ENCODE measurements at regions not wholly inside any gene's neighbourhood (a gene's known extent, or its start where the extent isn't known, plus 50 kb on each side); places are given as distances from the start of the nearest gene placed in this dataset.

DNA sequence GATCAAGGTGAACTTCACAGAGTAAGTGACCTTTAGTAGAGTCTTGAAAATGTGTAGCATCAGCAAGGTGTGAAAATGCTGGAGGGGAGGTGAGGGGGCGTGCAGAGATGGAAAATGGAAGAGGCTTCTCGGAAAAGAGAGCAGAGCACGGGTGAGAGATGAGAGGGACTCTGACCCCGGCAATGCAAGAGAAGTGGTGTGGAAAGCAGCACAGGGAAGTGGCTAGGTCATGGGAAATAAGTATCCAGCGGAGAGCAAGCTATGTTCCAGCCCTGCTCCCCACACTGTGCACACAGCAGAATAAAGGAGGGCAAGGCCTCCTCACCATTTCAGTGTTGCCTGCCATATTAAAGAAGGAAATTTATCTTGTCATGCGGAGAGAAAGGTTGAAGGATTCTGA is 241.7 kb upstream of the DOK6 start:
- ChIA-PET CTCF (interaction anchor here (0.9 kb wide), 1 partner anchor 19 kb away, joined by 4 read pairs; no protein-coding TSS in a partner anchor), POLR2A (ENCODE audit: unreplicated experiment) (no interaction called here)
- Histone ChIP-seq H3K23ac (ENCODE audit: low read depth, low read length) (0 out of 2 replicates have a peak overlapping the region, but pooled peaks have one; percentile 24), H2BK120ac (ENCODE audit: low read depth, low read length) (0 out of 2 replicates have a peak overlapping the region, but pooled peaks have one; percentile 32), H2AK5ac (ENCODE audit: low read depth, low read length) (no peak overlapping the region; the same call in 1 of the 2 replicates), H3K9me1 (ENCODE audit: insufficient read depth, low read length) (peaks cover 3% of the 10 kb centered on the region; the same call in 1 of the 2 replicates), H2BK20ac (ENCODE audit: low read depth, low read length) (no peak overlapping the region), H3K4me2 (ENCODE audit: low read depth, low read length) (no peak overlapping the region), H4K91ac (ENCODE audit: insufficient read depth, low read depth, low read length) (no peak overlapping the region), H4K8ac (ENCODE audit: low read depth in 2 of 2, low read length in 2 of 2) (no peak overlapping the region), H3K27ac (ENCODE audit: insufficient read depth, low read length) (no peak overlapping the region), H4K20me1 (ENCODE audit: insufficient read depth, low read length) (peaks cover 2% of the 10 kb centered on the region; the same call in 1 of the 2 replicates), H4K5ac (ENCODE audit: low read depth, low read length) (no peak overlapping the region), H3K27me3 (ENCODE audit: control insufficient read depth, insufficient read depth, low read length) (no peaks in the 10 kb centered on the region), H3K4ac (ENCODE audit: low read depth, low read length) (no peak overlapping the region), H3K56ac (ENCODE audit: extremely low read depth, insufficient read depth, low read length) (no peak overlapping the region), H3K4me3 (ENCODE audit: insufficient read depth, low read depth, low read length) (no peak overlapping the region), H2AFZ (replicated peaks; ENCODE audit: low read length, poor library complexity) (peak overlapping the region; percentile 67), H3K9ac (ENCODE audit: low read depth, low read length) (no peak overlapping the region), H3K4me1 (ENCODE audit: control insufficient read depth, insufficient read depth, low read length) (peaks cover 2% of the 10 kb centered on the region; the same call in 1 of the 2 replicates), H2AK9ac (replicated peaks; ENCODE audit: low read depth, low read length, poor library complexity) (no peak overlapping the region), H3K14ac (replicated peaks; ENCODE audit: low read depth, low read length) (no peak overlapping the region), H3K18ac (ENCODE audit: low read depth, low read length) (no peak overlapping the region), H3K79me1 (ENCODE audit: low read depth in 1 of 2, low read length in 2 of 2) (no peaks in the 10 kb centered on the region), H2BK15ac (ENCODE audit: low read depth, low read length) (no peak overlapping the region), H2BK5ac (ENCODE audit: low read depth, low read length, poor library complexity, severe bottlenecking) (no peak overlapping the region), H3K9me3 (ENCODE audit: control insufficient read depth, insufficient read depth, low read length) (no peaks in the 10 kb centered on the region), H3K36me3 (ENCODE audit: control insufficient read depth, insufficient read depth, low read length) (no peaks in the 10 kb centered on the region)
- intact Hi-C loops (cut with micrococcal nuclease), result no loop called here
- WGBS, 2 experiments (ENCODE audit: extremely low coverage in 2 of 2, insufficient read length in 1 of 2), result no CpG with 5 or more reads among the region's 6 CpGs
- ATAC-seq (ENCODE audit: low read depth), result no peak
- TF ChIP-seq, protein P1, sequence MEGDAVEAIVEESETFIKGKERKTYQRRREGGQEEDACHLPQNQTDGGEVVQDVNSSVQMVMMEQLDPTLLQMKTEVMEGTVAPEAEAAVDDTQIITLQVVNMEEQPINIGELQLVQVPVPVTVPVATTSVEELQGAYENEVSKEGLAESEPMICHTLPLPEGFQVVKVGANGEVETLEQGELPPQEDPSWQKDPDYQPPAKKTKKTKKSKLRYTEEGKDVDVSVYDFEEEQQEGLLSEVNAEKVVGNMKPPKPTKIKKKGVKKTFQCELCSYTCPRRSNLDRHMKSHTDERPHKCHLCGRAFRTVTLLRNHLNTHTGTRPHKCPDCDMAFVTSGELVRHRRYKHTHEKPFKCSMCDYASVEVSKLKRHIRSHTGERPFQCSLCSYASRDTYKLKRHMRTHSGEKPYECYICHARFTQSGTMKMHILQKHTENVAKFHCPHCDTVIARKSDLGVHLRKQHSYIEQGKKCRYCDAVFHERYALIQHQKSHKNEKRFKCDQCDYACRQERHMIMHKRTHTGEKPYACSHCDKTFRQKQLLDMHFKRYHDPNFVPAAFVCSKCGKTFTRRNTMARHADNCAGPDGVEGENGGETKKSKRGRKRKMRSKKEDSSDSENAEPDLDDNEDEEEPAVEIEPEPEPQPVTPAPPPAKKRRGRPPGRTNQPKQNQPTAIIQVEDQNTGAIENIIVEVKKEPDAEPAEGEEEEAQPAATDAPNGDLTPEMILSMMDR (conservative IDR thresholded peaks at IDR 0.05; ENCODE audit: low read depth, low read length), result no peak
- no peak for TF ChIP-seq RCOR1 (IDR thresholded peaks at IDR 0.05; ENCODE audit: insufficient replicate concordance, low read length)
- TF ChIP-seq CEBPB (IDR thresholded peaks at IDR 0.05; ENCODE audit: low read depth, low read length), result no peak
- no peak for TF ChIP-seq CHD1 (IDR thresholded peaks at IDR 0.05; ENCODE audit: low read depth, low read length)
- TF ChIP-seq RAD21 (IDR thresholded peaks at IDR 0.05; ENCODE audit: low read length), result no peak
- TF ChIP-seq BHLHE40 (IDR thresholded peaks at IDR 0.05; ENCODE audit: low read depth, low read length), result no peak
- TF ChIP-seq, protein P2, sequence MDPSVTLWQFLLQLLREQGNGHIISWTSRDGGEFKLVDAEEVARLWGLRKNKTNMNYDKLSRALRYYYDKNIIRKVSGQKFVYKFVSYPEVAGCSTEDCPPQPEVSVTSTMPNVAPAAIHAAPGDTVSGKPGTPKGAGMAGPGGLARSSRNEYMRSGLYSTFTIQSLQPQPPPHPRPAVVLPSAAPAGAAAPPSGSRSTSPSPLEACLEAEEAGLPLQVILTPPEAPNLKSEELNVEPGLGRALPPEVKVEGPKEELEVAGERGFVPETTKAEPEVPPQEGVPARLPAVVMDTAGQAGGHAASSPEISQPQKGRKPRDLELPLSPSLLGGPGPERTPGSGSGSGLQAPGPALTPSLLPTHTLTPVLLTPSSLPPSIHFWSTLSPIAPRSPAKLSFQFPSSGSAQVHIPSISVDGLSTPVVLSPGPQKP (IDR thresholded peaks at IDR 0.05; ENCODE audit: borderline replicate concordance, low read depth, low read length), result no peak
- TF ChIP-seq NFE2L2 (IDR thresholded peaks at IDR 0.05; ENCODE audit: low read depth, low read length), result no peak
- TF ChIP-seq MAFK (IDR thresholded peaks at IDR 0.05; ENCODE audit: low read depth, low read length), result no peak
- TF ChIP-seq RFX5 (IDR thresholded peaks at IDR 0.05; ENCODE audit: low read depth, low read length), result no peak
- TF ChIP-seq MAZ (IDR thresholded peaks at IDR 0.05; ENCODE audit: borderline replicate concordance, low read depth, low read length), result no peak
- no TSS peak for BruUV-seq (replicated peaks)
- dilution Hi-C loops (cut with HindIII; ENCODE audit: low sequenced_read_pairs, unreplicated experiment), result no loop called here
- in situ Hi-C loops (cut with MboI; ENCODE audit: low sequenced_read_pairs), result no loop called here
- no peak for DNase-seq
